SJCRH30 (cell line): ENCODE measurements at regions not wholly inside any gene's neighbourhood (a gene's known extent, or its start where the extent isn't known, plus 50 kb on each side); places are given as distances from the start of the nearest gene placed in this dataset.

Source experiments
- DNase-seq, 2 experiments: peaks; one replicate each; pipeline ENCODE4 v3.0.0-alpha.2; 2015 to 2020
- H3K27ac ChIP-seq: fragments of 250-450 bp; sonication (Bioruptor Pico); 2 replicates; pipeline ENCODE4 v1.5.1; 2020; ENCODE audit warnings: mild to moderate bottlenecking, moderate library complexity
- H3K27me3 ChIP-seq: fragments of 250-450 bp; sonication (Bioruptor Pico); 2 replicates; pipeline ENCODE4 v1.5.1; 2020; ENCODE audit warnings: mild to moderate bottlenecking, moderate library complexity
- H3K36me3 ChIP-seq: fragments of 250-450 bp; sonication (Bioruptor Pico); 2 replicates; pipeline ENCODE4 v1.5.1; 2020; ENCODE audit warnings: mild to moderate bottlenecking, moderate library complexity
- H3K4me1 ChIP-seq: fragments of 250-450 bp; sonication (Bioruptor Pico); 2 replicates; pipeline ENCODE4 v1.5.1; 2020; ENCODE audit warnings: mild to moderate bottlenecking, moderate library complexity
- H3K4me3 ChIP-seq: fragments of 250-450 bp; sonication (Bioruptor Pico); 2 replicates; pipeline ENCODE4 v1.5.1; 2020; ENCODE audit warnings: mild to moderate bottlenecking, moderate library complexity
- H3K9me3 ChIP-seq: fragments of 250-450 bp; sonication (Bioruptor Pico); replicated peaks from 2 replicates; pipeline ENCODE4 v1.5.1; 2020; ENCODE audit warnings: mild to moderate bottlenecking, moderate library complexity

GRCh38 chr13:27673911-27674310 lies 52.2 kb downstream of the POLR1D start:
- Histone ChIP-seq H3K4me1 (no peaks in the 10 kb centered on the region), H3K36me3 (no peaks in the 10 kb centered on the region), H3K27me3 (no peaks in the 10 kb centered on the region), H3K4me3 (no peak overlapping the region), H3K9me3 (no peaks in the 10 kb centered on the region), H3K27ac (no peak overlapping the region)
- no peak for DNase-seq

DNA sequence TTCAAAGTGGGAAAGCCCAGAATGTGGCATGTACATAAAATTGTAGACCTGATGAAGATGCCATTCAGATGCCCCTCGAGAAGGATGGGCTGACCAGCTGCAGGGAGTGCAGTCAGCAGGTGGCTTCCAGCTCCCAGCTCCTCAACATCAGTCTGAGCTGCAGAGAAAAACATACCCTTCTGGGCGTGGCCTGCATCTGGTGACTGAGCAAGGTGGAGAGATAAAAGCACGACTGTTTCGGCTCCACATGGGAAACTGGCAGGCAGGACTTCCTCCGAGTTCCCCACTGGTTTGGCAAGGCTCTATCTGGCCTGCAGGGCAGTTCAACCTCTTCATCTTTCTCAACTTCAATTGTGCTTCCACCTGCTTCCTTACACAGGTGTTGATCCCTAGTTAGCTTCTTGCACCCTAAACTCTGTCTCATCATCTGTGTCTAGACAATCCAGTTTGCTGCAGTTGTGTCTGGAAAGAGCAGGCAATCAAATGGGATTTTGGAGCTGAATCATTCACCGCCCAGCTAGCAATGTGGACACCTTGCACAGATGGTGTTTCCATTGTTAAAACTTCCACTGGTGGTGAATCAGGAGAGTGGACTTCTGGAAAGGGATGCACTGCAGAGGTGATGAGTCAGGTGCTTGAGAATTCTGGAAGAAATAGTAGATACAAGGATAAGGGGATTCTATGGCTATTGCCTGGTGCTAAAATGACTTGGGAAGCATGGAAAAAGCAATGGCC lies 56.8 kb downstream of the POLR1D start:
- no peak for DNase-seq

DNA sequence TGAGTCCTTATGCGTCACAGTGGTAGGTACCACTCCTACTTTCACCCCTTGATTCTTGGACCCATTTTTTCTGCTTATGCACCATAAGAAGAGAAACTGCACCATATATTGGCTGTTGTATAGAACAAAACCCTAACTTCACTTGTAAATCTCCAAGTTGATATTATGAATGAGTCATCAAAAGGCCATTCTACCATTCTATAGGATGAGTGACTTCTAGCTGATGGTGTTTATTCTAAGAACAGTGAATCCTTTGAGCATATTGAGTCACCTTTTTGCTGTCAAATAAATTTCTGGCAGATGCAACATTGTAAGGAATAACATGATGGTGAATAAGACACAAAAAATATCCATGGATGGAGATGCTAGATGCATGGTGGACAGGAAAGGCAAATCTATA lies 57.7 kb downstream of the POLR1D start:
- Histone ChIP-seq H3K4me3 (no peak overlapping the region), H3K27me3 (no peaks in the 10 kb centered on the region), H3K36me3 (no peaks in the 10 kb centered on the region), H3K4me1 (no peaks in the 10 kb centered on the region), H3K27ac (no peak overlapping the region), H3K9me3 (no peaks in the 10 kb centered on the region)
- DNase-seq, result no peak

More for the DNA sequence above, 56.8 kb downstream of the POLR1D start:
- no peaks in the 10 kb centered on the region for H3K9me3 ChIP-seq
- no peaks in the 10 kb centered on the region for H3K27me3 ChIP-seq
- H3K4me1 ChIP-seq, result no peaks in the 10 kb centered on the region
- H3K36me3 ChIP-seq, result no peaks in the 10 kb centered on the region
- no peak overlapping the region for H3K27ac ChIP-seq
- no peak overlapping the region for H3K4me3 ChIP-seq

DNA sequence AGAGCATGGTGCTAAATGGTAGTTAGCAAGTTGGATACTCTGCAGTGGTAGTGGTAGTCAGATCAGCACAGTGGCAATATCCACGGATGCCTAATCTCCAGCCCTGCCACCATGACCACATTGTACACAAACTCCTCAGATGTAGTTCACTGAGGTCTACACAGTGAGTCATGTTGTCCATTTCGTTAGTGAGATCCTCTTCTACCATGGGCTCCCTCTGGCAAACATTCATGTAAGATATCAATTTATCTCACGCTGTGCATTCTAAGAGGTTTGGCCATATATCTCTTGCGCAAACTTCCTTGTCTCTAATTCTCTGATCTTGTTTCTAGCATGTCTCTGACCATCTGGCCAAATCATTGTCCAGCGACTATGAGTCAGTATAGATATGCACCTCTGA lies 58.2 kb downstream of the POLR1D start:
- Histone ChIP-seq H3K36me3 (no peaks in the 10 kb centered on the region), H3K9me3 (no peaks in the 10 kb centered on the region), H3K4me3 (no peak overlapping the region), H3K4me1 (no peaks in the 10 kb centered on the region), H3K27me3 (no peaks in the 10 kb centered on the region), H3K27ac (no peak overlapping the region)
- DNase-seq, result no peak

DNA sequence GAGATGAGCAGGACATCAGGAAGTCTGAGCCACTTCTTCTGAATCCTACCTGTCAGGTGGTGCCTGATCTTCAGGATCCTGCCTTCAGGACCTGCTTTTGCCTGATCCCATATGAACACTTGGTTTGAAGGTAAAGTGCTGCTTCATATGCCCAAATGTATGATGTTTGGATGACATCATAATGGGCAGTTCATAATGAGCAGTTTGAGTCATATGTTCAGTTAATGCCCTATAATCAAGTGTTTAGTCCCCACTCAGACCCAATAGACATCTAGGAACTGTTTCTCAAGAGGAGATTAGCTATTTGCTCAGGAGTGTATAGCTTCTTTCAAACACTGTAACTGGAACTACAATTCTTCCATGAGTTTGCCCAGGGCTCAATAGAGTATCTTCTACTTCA lies 58.8 kb downstream of the POLR1D start:
- Histone ChIP-seq H3K4me3 (no peak overlapping the region), H3K27me3 (no peaks in the 10 kb centered on the region), H3K4me1 (no peaks in the 10 kb centered on the region), H3K9me3 (no peaks in the 10 kb centered on the region), H3K27ac (no peak overlapping the region), H3K36me3 (no peaks in the 10 kb centered on the region)
- no peak for DNase-seq

DNA sequence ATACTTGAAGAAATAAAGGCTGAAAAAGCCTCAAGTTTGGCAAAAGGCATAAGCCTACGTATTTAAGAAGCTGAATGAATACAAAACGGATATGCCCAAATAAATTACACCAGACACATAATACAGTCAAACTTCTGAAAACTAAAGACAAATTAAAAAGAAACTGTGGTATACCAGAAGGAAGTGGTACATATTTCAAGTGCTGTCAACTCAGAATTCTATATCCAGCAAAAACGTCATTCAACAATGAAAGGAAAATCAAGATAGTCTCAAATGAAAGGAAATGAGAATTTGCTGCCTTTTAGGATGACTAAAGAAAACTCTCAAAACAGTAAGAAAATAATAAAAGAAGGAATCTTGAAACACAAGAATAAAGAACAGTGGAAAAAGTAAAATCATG lies 69.5 kb downstream of the POLR1D start:
- DNase-seq, result no peak
- H3K4me3 ChIP-seq, result no peak overlapping the region
- H3K36me3 ChIP-seq, result no peaks in the 10 kb centered on the region
- peaks cover 5% of the 10 kb centered on the region; the same call in 1 of the 2 replicates for H3K4me1 ChIP-seq
- no peak overlapping the region for H3K27ac ChIP-seq
- no peaks in the 10 kb centered on the region for H3K27me3 ChIP-seq
- peaks cover 16% of the 10 kb centered on the region for H3K9me3 ChIP-seq

DNA sequence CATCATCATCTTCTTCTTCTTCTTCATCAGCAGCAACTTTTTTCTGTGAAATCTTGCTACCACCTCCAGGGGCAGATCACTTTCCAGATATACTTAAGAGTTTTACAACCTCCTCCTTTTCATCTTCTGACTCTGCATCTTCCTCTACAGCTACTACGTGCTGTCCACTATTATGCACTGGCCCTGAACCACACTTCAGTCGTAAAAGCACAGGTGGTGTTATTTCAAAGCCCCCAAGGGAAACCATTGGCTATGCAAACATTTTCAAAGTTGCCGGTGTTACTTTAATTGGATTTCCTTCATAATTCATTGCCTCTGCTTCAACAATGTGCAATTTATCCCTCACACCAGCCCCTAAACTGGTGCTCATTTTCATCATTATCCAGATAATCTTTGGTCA lies 75.0 kb downstream of the POLR1D start:
- Histone ChIP-seq H3K9me3 (0 out of 2 replicates have a peak, but pooled peaks cover 9% of the 10 kb centered on the region), H3K27me3 (peaks cover 4% of the 10 kb centered on the region; the same call in 1 of the 2 replicates), H3K4me3 (no peak overlapping the region), H3K36me3 (no peaks in the 10 kb centered on the region), H3K27ac (no peak overlapping the region), H3K4me1 (peaks cover 5% of the 10 kb centered on the region; the same call in 1 of the 2 replicates)
- no peak for DNase-seq

GRCh38 chr13:27699952-27700351 lies 78.3 kb downstream of the POLR1D start:
- peaks cover 4% of the 10 kb centered on the region; the same call in 1 of the 2 replicates for H3K27me3 ChIP-seq
- H3K27ac ChIP-seq, result no peak overlapping the region
- no peaks in the 10 kb centered on the region for H3K4me1 ChIP-seq
- no peaks in the 10 kb centered on the region for H3K36me3 ChIP-seq
- DNase-seq, result no peak
- no peak overlapping the region for H3K4me3 ChIP-seq
- peaks cover 11% of the 10 kb centered on the region; the same call in 1 of the 2 replicates for H3K9me3 ChIP-seq

DNA sequence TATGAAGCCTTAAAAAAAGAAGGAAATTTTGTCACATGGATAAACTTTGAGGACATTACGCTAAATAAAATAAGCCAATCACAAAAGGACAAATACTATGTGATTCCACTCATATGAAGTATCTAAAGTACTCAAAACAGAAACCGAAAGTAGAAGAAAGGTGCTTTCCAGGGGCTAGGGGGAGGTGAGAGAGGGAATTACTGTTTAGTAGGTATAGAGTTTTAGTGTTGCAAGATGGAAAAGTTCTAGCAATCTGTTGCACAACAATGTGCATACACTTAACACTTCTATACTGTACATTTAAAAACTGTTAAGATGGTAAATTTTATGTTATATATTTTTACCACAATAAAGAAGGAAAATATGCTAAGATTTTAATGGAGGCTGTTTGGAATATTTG lies 83.0 kb downstream of the POLR1D start:
- Histone ChIP-seq H3K4me3 (no peak overlapping the region), H3K27me3 (peaks cover 4% of the 10 kb centered on the region; the same call in 1 of the 2 replicates)

GRCh38 chr13:27708325-27708724 lies 84.0 kb upstream of the GSX1 start:
- DNase-seq, result peak; percentile 62 to 70
- H3K9me3 ChIP-seq, result no peaks in the 10 kb centered on the region

More for the DNA sequence above, 83.0 kb downstream of the POLR1D start:
- no peaks in the 10 kb centered on the region for H3K36me3 ChIP-seq
- H3K9me3 ChIP-seq, result peaks cover 9% of the 10 kb centered on the region; the same call in 1 of the 2 replicates
- no peak overlapping the region for H3K27ac ChIP-seq
- DNase-seq, result no peak
- no peaks in the 10 kb centered on the region; the same call in 1 of the 2 replicates for H3K4me1 ChIP-seq

DNA sequence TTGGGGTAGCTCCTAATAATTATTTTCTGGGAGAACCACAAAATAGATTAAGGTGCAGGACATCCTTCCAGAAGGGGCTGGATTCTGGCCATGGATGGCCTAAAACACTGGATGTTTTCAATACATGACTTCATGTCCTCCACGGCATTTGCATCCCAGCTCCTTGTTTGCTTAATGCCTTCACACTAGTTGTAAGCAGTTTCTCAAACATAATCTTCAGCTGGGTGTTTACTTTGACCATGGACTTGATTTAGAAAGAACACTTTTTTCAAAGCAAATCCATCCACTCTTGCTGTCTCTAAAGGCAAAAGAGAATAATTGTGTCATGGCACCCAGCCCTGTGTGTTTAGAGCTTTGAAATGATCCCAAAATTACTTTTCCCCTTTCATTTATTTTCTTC lies 82.5 kb upstream of the GSX1 start:
- H3K4me1 ChIP-seq, result no peaks in the 10 kb centered on the region; the same call in 1 of the 2 replicates
- no peaks in the 10 kb centered on the region; the same call in 1 of the 2 replicates for H3K27me3 ChIP-seq
- no peaks in the 10 kb centered on the region for H3K9me3 ChIP-seq
- no peak overlapping the region for H3K27ac ChIP-seq
- no peaks in the 10 kb centered on the region for H3K36me3 ChIP-seq
- no peak overlapping the region for H3K4me3 ChIP-seq
- no peak for DNase-seq

More at GRCh38 chr13:27708325-27708724, 84.0 kb upstream of the GSX1 start:
- H3K27me3 ChIP-seq, result no peaks in the 10 kb centered on the region; the same call in 1 of the 2 replicates
- no peak overlapping the region for H3K4me3 ChIP-seq
- H3K36me3 ChIP-seq, result no peaks in the 10 kb centered on the region
- no peaks in the 10 kb centered on the region; the same call in 1 of the 2 replicates for H3K4me1 ChIP-seq
- H3K27ac ChIP-seq, result no peak overlapping the region

- Histone ChIP-seq H3K4me3 (no peak overlapping the region), H3K4me1 (no peaks in the 10 kb centered on the region; the same call in 1 of the 2 replicates), H3K36me3 (no peaks in the 10 kb centered on the region), H3K9me3 (no peaks in the 10 kb centered on the region), H3K27ac (no peak overlapping the region), H3K27me3 (no peaks in the 10 kb centered on the region; the same call in 1 of the 2 replicates)
- DNase-seq, result peak in 1 of 2 experiments; percentile 25
These were observed 79.9 kb upstream of the GSX1 start for GRCh38 chr13:27712421-27712820.

GRCh38 chr13:27713767-27714166 lies 78.5 kb upstream of the GSX1 start:
- H3K4me3 ChIP-seq, result no peak overlapping the region
- no peaks in the 10 kb centered on the region for H3K9me3 ChIP-seq
- no peak for DNase-seq
- no peak overlapping the region for H3K27ac ChIP-seq
- peaks cover 4% of the 10 kb centered on the region; the same call in 1 of the 2 replicates for H3K27me3 ChIP-seq
- H3K4me1 ChIP-seq, result no peaks in the 10 kb centered on the region; the same call in 1 of the 2 replicates
- H3K36me3 ChIP-seq, result no peaks in the 10 kb centered on the region

GRCh38 chr13:27721681-27722080 lies 70.6 kb upstream of the GSX1 start:
- no peaks in the 10 kb centered on the region for H3K4me1 ChIP-seq
- no peak overlapping the region for H3K27ac ChIP-seq
- H3K36me3 ChIP-seq, result no peaks in the 10 kb centered on the region
- no peak overlapping the region for H3K4me3 ChIP-seq
- DNase-seq, result no peak
- H3K9me3 ChIP-seq, result no peaks in the 10 kb centered on the region
- peaks cover 18% of the 10 kb centered on the region for H3K27me3 ChIP-seq

DNA sequence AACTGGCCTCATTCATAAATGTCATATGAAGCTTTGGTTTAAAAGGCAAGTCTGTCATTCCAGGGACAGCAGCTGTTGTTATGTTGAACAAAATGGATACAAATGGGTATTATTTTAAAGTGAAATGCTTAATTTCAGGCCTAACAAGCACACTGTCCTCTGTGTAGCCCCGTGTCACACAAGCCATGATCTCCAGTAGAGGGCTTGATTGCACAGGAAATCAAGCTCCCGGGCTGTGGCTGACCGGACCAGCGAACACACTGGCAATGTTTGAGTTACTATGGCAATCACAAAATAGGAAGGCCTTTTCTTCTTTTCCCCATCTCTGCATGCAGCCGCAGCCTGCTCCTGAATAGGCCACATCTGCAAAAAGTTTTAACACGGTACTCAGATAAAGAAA lies 64.0 kb upstream of the GSX1 start:
- no peaks in the 10 kb centered on the region for H3K36me3 ChIP-seq
- no peak overlapping the region for H3K27ac ChIP-seq
- peak; percentile 26 to 58 for DNase-seq
- H3K9me3 ChIP-seq, result no peaks in the 10 kb centered on the region; the same call in 1 of the 2 replicates
- H3K4me3 ChIP-seq, result no peak overlapping the region
- H3K4me1 ChIP-seq, result peaks cover 4% of the 10 kb centered on the region
- H3K27me3 ChIP-seq, result peaks cover 20% of the 10 kb centered on the region
